Activated CD4-positive, alpha-beta memory T cell treated with anti-CD3 and anti-CD28 coated beads, Interleukin-2, amount 10 ng/mL, durations not matched to agents 7 days and 5 days (primary cell): ENCODE measurements at regions not wholly inside any gene's neighbourhood (a gene's known extent, or its start where the extent isn't known, plus 50 kb on each side); places are given as distances from the start of the nearest gene placed in this dataset.

Source experiments
- CTCF ChIA-PET: fragments of 350-600 bp; sonication (Branson Sonifier 250); formaldehyde crosslinking; loops from one replicate; lab custom pipeline; 2021; ENCODE audit warnings: antibody characterized with exemption, inconsistent platforms; lab: Charles Lee
- POLR2A ChIA-PET: fragments of 350-600 bp; sonication (Branson Sonifier 250); formaldehyde crosslinking; loops from one replicate; lab custom pipeline; 2021; ENCODE audit warnings: antibody characterized with exemption; lab: Charles Lee
- DNase-seq: peaks from one replicate; pipeline ENCODE4 v3.0.0-alpha.2; 2020
- H3K27ac Mint-ChIP-seq: one replicate; pipeline ENCODE4 v1.8.0; 2021; ENCODE audit warnings: mild to moderate bottlenecking, mixed read lengths
- H3K27me3 Mint-ChIP-seq: one replicate; pipeline ENCODE4 v1.8.0; 2021; ENCODE audit warnings: mixed read lengths
- H3K36me3 Mint-ChIP-seq: one replicate; pipeline ENCODE4 v1.8.0; 2021; ENCODE audit warnings: low read depth, mixed read lengths
- H3K4me1 Mint-ChIP-seq: one replicate; pipeline ENCODE4 v1.8.0; 2021; ENCODE audit warnings: mixed read lengths
- H3K4me3 Mint-ChIP-seq: one replicate; pipeline ENCODE4 v1.8.0; 2021; ENCODE audit warnings: mild to moderate bottlenecking, mixed read lengths
- H3K9me3 Mint-ChIP-seq: one replicate; pipeline ENCODE4 v1.8.0; 2021; ENCODE audit warnings: mixed read lengths

GRCh38 chr20:23229989-23230388 lies 120.6 kb upstream of the NXT1 start:
- no peak for DNase-seq
- no peaks in the 10 kb centered on the region for H3K4me1 Mint-ChIP-seq
- H3K36me3 Mint-ChIP-seq: no peaks in the 10 kb centered on the region
- H3K4me3 Mint-ChIP-seq: no peak overlapping the region
- no peaks in the 10 kb centered on the region for H3K27me3 Mint-ChIP-seq
- ChIA-PET POLR2A (no interaction called here), CTCF (no interaction called here)
- H3K9me3 Mint-ChIP-seq: peaks cover 5% of the 10 kb centered on the region
- H3K27ac Mint-ChIP-seq: no peak overlapping the region

- POLR2A ChIA-PET: no interaction called here
- H3K27ac Mint-ChIP-seq: no peak overlapping the region
- no peak overlapping the region for H3K4me3 Mint-ChIP-seq
- CTCF ChIA-PET: no interaction called here
- no peaks in the 10 kb centered on the region for H3K36me3 Mint-ChIP-seq
- no peaks in the 10 kb centered on the region for H3K4me1 Mint-ChIP-seq
- no peak for DNase-seq
- no peaks in the 10 kb centered on the region for H3K27me3 Mint-ChIP-seq
- peaks cover 5% of the 10 kb centered on the region for H3K9me3 Mint-ChIP-seq
Observed at GRCh38 chr20:23228912-23229311, 121.7 kb upstream of the NXT1 start.

DNA sequence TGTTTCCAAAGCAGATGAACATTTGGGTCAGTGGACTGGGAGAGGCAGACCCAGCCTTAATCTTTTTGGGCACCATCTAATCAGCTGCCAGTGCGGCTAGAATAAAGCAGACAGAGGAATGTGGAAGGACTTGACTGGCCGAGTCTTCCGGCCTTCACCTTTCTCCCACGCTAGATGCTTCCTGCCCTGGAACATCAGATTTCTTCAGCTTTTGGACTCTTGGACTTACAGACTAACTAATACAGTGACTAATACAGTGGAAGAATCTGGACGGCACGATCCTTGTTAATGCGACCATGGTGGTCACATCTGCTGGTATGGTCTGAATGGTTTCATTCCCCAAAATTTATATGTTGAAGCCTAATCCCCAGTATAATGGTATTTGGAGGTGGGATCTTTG lies 122.6 kb upstream of the NXT1 start:
- no peak for DNase-seq
- CTCF ChIA-PET: no interaction called here
- H3K4me1 Mint-ChIP-seq: no peaks in the 10 kb centered on the region
- no peaks in the 10 kb centered on the region for H3K36me3 Mint-ChIP-seq
- POLR2A ChIA-PET: no interaction called here
- peaks cover 5% of the 10 kb centered on the region for H3K9me3 Mint-ChIP-seq
- H3K27ac Mint-ChIP-seq: no peak overlapping the region
- H3K4me3 Mint-ChIP-seq: no peak overlapping the region
- no peaks in the 10 kb centered on the region for H3K27me3 Mint-ChIP-seq

DNA sequence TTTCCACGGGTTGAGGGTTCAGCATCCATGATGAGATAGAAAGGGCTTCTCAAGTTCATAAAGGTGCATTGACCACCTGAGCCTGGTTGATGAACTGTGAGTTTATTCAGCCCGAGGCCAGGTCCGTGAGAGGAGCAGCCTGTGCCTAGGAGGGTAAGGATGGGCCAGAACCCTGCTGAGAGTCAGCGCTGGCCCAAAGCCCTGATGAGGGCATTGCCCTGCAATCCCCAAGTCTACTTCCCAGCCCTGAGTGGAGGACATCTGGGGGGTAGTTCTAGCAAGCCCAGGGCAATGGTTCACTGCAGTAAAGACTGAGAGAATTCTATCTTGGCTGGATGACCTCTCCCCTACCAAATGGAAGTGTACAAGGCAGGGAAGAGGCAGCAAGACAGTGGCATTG lies 123.3 kb upstream of the NXT1 start:
- Mint-ChIP-seq H3K36me3 (no peaks in the 10 kb centered on the region), H3K27ac (no peak overlapping the region), H3K4me3 (no peak overlapping the region), H3K9me3 (no peaks in the 10 kb centered on the region), H3K4me1 (no peaks in the 10 kb centered on the region), H3K27me3 (no peaks in the 10 kb centered on the region)
- ChIA-PET POLR2A (no interaction called here), CTCF (interaction anchor here (3.1 kb wide), 1 partner anchor 8 kb away, joined by 13 read pairs; no protein-coding TSS in a partner anchor)
- DNase-seq: no peak

- ChIA-PET CTCF (interaction anchor here (3.1 kb wide), 1 partner anchor 9 kb away, joined by 13 read pairs; no protein-coding TSS in a partner anchor), POLR2A (no interaction called here)
- DNase-seq: no peak
- Mint-ChIP-seq H3K36me3 (no peaks in the 10 kb centered on the region), H3K27me3 (no peaks in the 10 kb centered on the region), H3K4me1 (no peaks in the 10 kb centered on the region), H3K9me3 (peaks cover 2% of the 10 kb centered on the region), H3K27ac (no peak overlapping the region), H3K4me3 (no peak overlapping the region)
Observed at GRCh38 chr20:23226612-23227265, 123.9 kb upstream of the NXT1 start.

GRCh38 chr20:23225407-23226060 lies 125.1 kb upstream of the NXT1 start:
- no peaks in the 10 kb centered on the region for H3K4me1 Mint-ChIP-seq
- H3K27me3 Mint-ChIP-seq: peaks cover 4% of the 10 kb centered on the region
- CTCF ChIA-PET: interaction anchor here (3.1 kb wide), 1 partner anchor 10 kb away, joined by 13 read pairs; no protein-coding TSS in a partner anchor
- H3K4me3 Mint-ChIP-seq: no peak overlapping the region
- peaks cover 4% of the 10 kb centered on the region for H3K9me3 Mint-ChIP-seq
- no peak for DNase-seq
- no peak overlapping the region for H3K27ac Mint-ChIP-seq
- POLR2A ChIA-PET: no interaction called here
- no peaks in the 10 kb centered on the region for H3K36me3 Mint-ChIP-seq

GRCh38 chr20:23224806-23225205 lies 125.8 kb upstream of the NXT1 start:
- no peak overlapping the region for H3K4me3 Mint-ChIP-seq
- no peaks in the 10 kb centered on the region for H3K4me1 Mint-ChIP-seq
- peaks cover 4% of the 10 kb centered on the region for H3K9me3 Mint-ChIP-seq
- CTCF ChIA-PET: interaction anchor here (3.1 kb wide), 1 partner anchor 10 kb away, joined by 13 read pairs; no protein-coding TSS in a partner anchor
- peaks cover 6% of the 10 kb centered on the region for H3K27me3 Mint-ChIP-seq
- POLR2A ChIA-PET: no interaction called here
- DNase-seq: no peak
- no peaks in the 10 kb centered on the region for H3K36me3 Mint-ChIP-seq
- H3K27ac Mint-ChIP-seq: no peak overlapping the region

DNA sequence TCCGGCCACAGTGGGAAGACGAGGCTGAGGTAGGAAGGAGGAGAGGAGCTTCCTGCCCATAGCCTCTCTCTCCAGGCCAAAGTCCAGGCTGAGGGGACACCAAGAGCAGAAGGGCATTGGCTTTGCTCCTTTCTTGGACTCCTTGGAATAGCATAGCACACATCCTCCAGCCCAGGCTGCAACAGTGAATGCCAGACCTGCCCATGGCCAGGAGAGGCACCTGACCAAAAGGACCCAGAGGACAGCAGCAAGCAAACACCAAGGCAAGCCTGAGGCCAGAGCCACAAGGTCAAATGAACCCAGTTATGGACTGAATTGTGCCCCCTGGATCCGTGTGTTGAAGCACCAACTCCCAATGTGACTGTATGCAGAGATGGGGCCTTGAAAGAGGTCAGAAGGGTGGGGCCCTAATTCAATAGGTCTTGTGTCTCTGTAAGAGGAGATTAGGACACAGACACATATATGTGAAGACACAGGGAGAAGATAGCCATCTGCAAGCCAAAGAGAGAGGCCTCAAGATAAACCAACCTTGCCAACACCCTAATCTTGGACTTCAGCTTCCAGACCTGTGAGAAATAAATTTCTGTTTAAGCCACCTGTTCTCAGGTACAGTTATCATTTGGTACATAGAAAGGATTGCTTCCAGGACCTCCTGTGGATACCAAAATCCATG lies 126.5 kb upstream of the NXT1 start:
- no peak for DNase-seq
- Mint-ChIP-seq H3K36me3 (no peaks in the 10 kb centered on the region), H3K27ac (no peak overlapping the region), H3K9me3 (peaks cover 4% of the 10 kb centered on the region), H3K27me3 (peaks cover 9% of the 10 kb centered on the region), H3K4me1 (no peaks in the 10 kb centered on the region), H3K4me3 (no peak overlapping the region)
- ChIA-PET POLR2A (no interaction called here), CTCF (no interaction called here)

GRCh38 chr20:23222531-23223200 lies 127.9 kb upstream of the NXT1 start:
- ChIA-PET POLR2A (no interaction called here), CTCF (no interaction called here)
- Mint-ChIP-seq H3K27ac (no peak overlapping the region), H3K36me3 (no peaks in the 10 kb centered on the region), H3K9me3 (peaks cover 4% of the 10 kb centered on the region), H3K4me1 (no peaks in the 10 kb centered on the region), H3K4me3 (no peak overlapping the region), H3K27me3 (peaks cover 12% of the 10 kb centered on the region)
- DNase-seq: no peak

- DNase-seq: no peak
- Mint-ChIP-seq H3K36me3 (no peaks in the 10 kb centered on the region), H3K9me3 (peaks cover 4% of the 10 kb centered on the region), H3K27ac (no peak overlapping the region), H3K4me3 (no peak overlapping the region), H3K4me1 (no peaks in the 10 kb centered on the region), H3K27me3 (peaks cover 16% of the 10 kb centered on the region)
- POLR2A ChIA-PET: no interaction called here
- CTCF ChIA-PET: no interaction called here
Observed at GRCh38 chr20:23217023-23217422, 130.9 kb upstream of the CD93 start.

DNA sequence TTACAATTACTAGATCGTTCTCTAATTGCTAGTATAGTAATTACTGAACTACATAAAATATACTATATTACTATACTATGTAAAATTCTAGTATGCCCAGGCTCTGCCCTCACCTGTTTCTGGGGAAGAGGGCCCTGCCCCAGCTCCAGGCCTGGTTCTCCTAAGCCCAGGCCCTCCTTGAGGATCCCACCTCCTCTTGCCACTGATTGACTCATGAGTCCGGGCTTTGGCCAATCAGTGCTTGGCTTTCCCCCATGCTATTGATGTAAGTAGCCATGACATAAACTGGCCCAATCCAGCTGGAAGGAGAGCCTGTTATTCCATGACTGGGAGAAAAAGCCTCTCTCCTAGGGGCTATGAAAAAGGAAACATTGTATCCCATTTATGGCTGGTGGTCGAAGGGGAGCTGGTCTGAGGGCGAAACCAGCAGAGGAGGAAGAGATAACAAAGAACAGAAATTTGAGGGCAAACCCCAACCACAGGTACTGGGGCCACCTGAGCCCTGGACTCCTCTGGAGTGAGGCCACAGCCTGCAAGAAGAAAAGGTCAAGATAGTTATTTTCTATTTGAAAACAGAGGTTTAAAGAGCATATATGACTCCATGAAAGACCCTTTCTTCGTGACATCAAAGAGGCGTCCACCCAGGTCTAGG lies 129.3 kb upstream of the CD93 start:
- H3K27ac Mint-ChIP-seq: no peak overlapping the region
- DNase-seq: no peak
- no peak overlapping the region for H3K4me3 Mint-ChIP-seq
- H3K27me3 Mint-ChIP-seq: peaks cover 11% of the 10 kb centered on the region
- H3K36me3 Mint-ChIP-seq: no peaks in the 10 kb centered on the region
- ChIA-PET POLR2A (no interaction called here), CTCF (no interaction called here)
- H3K4me1 Mint-ChIP-seq: no peaks in the 10 kb centered on the region
- no peaks in the 10 kb centered on the region for H3K9me3 Mint-ChIP-seq

- Mint-ChIP-seq H3K27ac (no peak overlapping the region), H3K4me3 (no peak overlapping the region), H3K4me1 (no peaks in the 10 kb centered on the region), H3K27me3 (peaks cover 10% of the 10 kb centered on the region), H3K9me3 (no peaks in the 10 kb centered on the region), H3K36me3 (no peaks in the 10 kb centered on the region)
- POLR2A ChIA-PET: no interaction called here
- DNase-seq: no peak
- CTCF ChIA-PET: no interaction called here
Observed at GRCh38 chr20:23214903-23215302, 128.8 kb upstream of the CD93 start.
